Neuronal stem cell (in vitro differentiated cells): ENCODE measurements at regions not wholly inside any gene's neighbourhood (a gene's known extent, or its start where the extent isn't known, plus 50 kb on each side); places are given as distances from the start of the nearest gene placed in this dataset.

Experiments
- DNase-seq: peaks from one replicate; pipeline ENCODE4 v3.0.0-alpha.2; 2013; ENCODE audit warnings: low spot score
- H2AFZ ChIP-seq: one replicate; pipeline ENCODE4 v1.6.1; 2013; ENCODE audit warnings: mild to moderate bottlenecking, low read length, inconsistent platforms
- H2AK5ac ChIP-seq: 2 replicates; pipeline ENCODE4 v1.6.1; 2013; ENCODE audit warnings: low read depth, mild to moderate bottlenecking, inconsistent platforms, low read length, moderate library complexity, mixed read lengths
- H2BK120ac ChIP-seq: 2 replicates; pipeline ENCODE4 v1.6.1; 2013; ENCODE audit warnings: low read depth, mild to moderate bottlenecking, inconsistent platforms, low read length, moderate library complexity, mixed read lengths
- H2BK12ac ChIP-seq: one replicate; pipeline ENCODE4 v1.6.1; 2013; ENCODE audit warnings: low read length, inconsistent platforms
- H2BK15ac ChIP-seq: 2 replicates; pipeline ENCODE4 v1.6.1; 2013; ENCODE audit warnings: mild to moderate bottlenecking, low read length, inconsistent platforms, mixed read lengths
- H2BK5ac ChIP-seq: one replicate; pipeline ENCODE4 v1.6.1; 2013; ENCODE audit warnings: inconsistent platforms, mild to moderate bottlenecking, low read length, moderate library complexity
- H3K14ac ChIP-seq: one replicate; pipeline ENCODE4 v1.6.1; 2013; ENCODE audit warnings: low read length, inconsistent platforms
- H3K18ac ChIP-seq: 2 replicates; pipeline ENCODE4 v1.6.1; 2013; ENCODE audit warnings: low read length, inconsistent platforms
- H3K23ac ChIP-seq: 2 replicates; pipeline ENCODE4 v1.6.1; 2013; ENCODE audit warnings: low read depth, mild to moderate bottlenecking, mixed read lengths, low read length, inconsistent platforms; ENCODE audit not compliant: poor library complexity
- H3K27ac ChIP-seq: replicated peaks from 3 replicates; pipeline ENCODE4 v1.5.1; 2013; ENCODE audit warnings: low read length, inconsistent platforms
- H3K27me3 ChIP-seq, 3 experiments: 2 replicates each; pipeline ENCODE4 v1.6.1; 2013; ENCODE audit warnings: low read length in 3 of 3, mild to moderate bottlenecking in 2 of 3, inconsistent platforms in 1 of 3, low read depth in 1 of 3, mixed read lengths in 1 of 3, moderate library complexity in 1 of 3; ENCODE audit not compliant: control insufficient read depth in 3 of 3, insufficient read depth in 3 of 3
- H3K36me3 ChIP-seq, 2 donors: replicated peaks in 1 of 2; 2 replicates each; pipeline ENCODE4 v1.6.1; 2013; ENCODE audit warnings: low read length in 2 of 2; ENCODE audit not compliant: control insufficient read depth in 2 of 2, insufficient read depth in 2 of 2
- H3K4ac ChIP-seq: 2 replicates; pipeline ENCODE4 v1.6.1; 2013; ENCODE audit warnings: inconsistent platforms, mild to moderate bottlenecking, low read length, moderate library complexity
- H3K4me1 ChIP-seq, 2 donors: 1 replicate in 1 of 2; 2 replicates in 1 of 2; pipeline ENCODE4 v1.6.1; 2013; ENCODE audit warnings: low read length in 2 of 2, low read depth in 1 of 2; ENCODE audit not compliant: control insufficient read depth in 2 of 2, insufficient read depth in 1 of 2
- H3K4me2 ChIP-seq: one replicate; pipeline ENCODE4 v1.6.1; 2013; ENCODE audit warnings: mild to moderate bottlenecking, low read length, inconsistent platforms; ENCODE audit not compliant: insufficient read depth, poor library complexity, severe bottlenecking
- H3K4me3 ChIP-seq, 2 donors: 2 replicates each; pipeline ENCODE4 v1.5.1; 2013; ENCODE audit warnings: low read length in 2 of 2, mild to moderate bottlenecking in 2 of 2, inconsistent platforms in 1 of 2, moderate library complexity in 1 of 2
- H3K79me1 ChIP-seq: one replicate; pipeline ENCODE4 v1.6.1; 2013; ENCODE audit warnings: low read depth, mild to moderate bottlenecking, inconsistent platforms, low read length, moderate library complexity
- H3K9ac ChIP-seq: one replicate; pipeline ENCODE4 v1.6.1; 2013; ENCODE audit warnings: mild to moderate bottlenecking, low read depth, low read length, inconsistent platforms; ENCODE audit not compliant: poor library complexity
- H3K9me3 ChIP-seq, 2 donors: replicated peaks in 1 of 2; 2 replicates each; pipeline versions ENCODE3 to v1.6.1; 2013; ENCODE audit warnings: low read length in 2 of 2, mild to moderate bottlenecking in 2 of 2, inconsistent platforms in 1 of 2, low read depth in 1 of 2, mixed read lengths in 1 of 2, moderate library complexity in 1 of 2; ENCODE audit not compliant: control insufficient read depth in 2 of 2, insufficient read depth in 1 of 2
- H4K8ac ChIP-seq: one replicate; pipeline ENCODE4 v1.6.1; 2013; ENCODE audit warnings: low read depth, mild to moderate bottlenecking, inconsistent platforms, low read length, moderate library complexity
- H4K91ac ChIP-seq: one replicate; pipeline ENCODE4 v1.6.1; 2013; ENCODE audit warnings: low read length, low read depth, mild to moderate bottlenecking, inconsistent platforms; ENCODE audit not compliant: poor library complexity
- WGBS, 2 donors: extraction: QIAGEN DNeasy Blood & Tissue Kit; methylation state at CpG; one replicate each; pipeline ENCODE4 v1.1.7; 2013; ENCODE audit warnings: missing lambda C conversion rate in 2 of 2, mixed read lengths in 1 of 2; ENCODE audit not compliant: insufficient read length in 2 of 2, insufficient replicate concordance in 1 of 2; ENCODE audit errors: extremely low coverage in 2 of 2; 5-methylcytosine and 5-hydroxymethylcytosine counted together

GRCh38 chr16:73210686-73211085 lies 162.8 kb upstream of the ZFHX3 start:
- Histone ChIP-seq H4K91ac (no peak overlapping the region), H4K8ac (no peak overlapping the region), H2BK120ac (no peak overlapping the region), H2BK15ac (no peak overlapping the region), H2BK12ac (no peak overlapping the region), H3K14ac (no peak overlapping the region), H2BK5ac (no peak overlapping the region), H3K18ac (no peak overlapping the region), H3K79me1 (no peaks in the 10 kb centered on the region), H3K23ac (no peak overlapping the region), H2AK5ac (no peak overlapping the region), H3K36me3 (no peaks in the 10 kb centered on the region), H3K4me3 (no peak overlapping the region), H3K4me1 (peaks cover 0 to 1% of the 10 kb centered on the region in 2 donors), H2AFZ (no peak overlapping the region), H3K4me2 (no peak overlapping the region), H3K9me3 (peaks cover 0 to under 1% of the 10 kb centered on the region in 2 donors), H3K27ac (no peak overlapping the region), H3K27me3 (no peaks in the 10 kb centered on the region), H3K4ac (no peak overlapping the region), H3K9ac (no peak overlapping the region)
- DNase-seq, result no peak
- WGBS, 2 donors, result no CpG with 5 or more reads among the region's 1 CpG

- Histone ChIP-seq H4K8ac (no peak overlapping the region), H2BK120ac (no peak overlapping the region), H2BK5ac (no peak overlapping the region), H3K18ac (no peak overlapping the region), H2BK12ac (no peak overlapping the region), H4K91ac (no peak overlapping the region), H3K4me1 (peaks cover 0 to 1% of the 10 kb centered on the region in 2 donors), H2BK15ac (no peak overlapping the region), H3K4me3 (no peak overlapping the region), H3K9me3 (no peaks in the 10 kb centered on the region), H3K79me1 (no peaks in the 10 kb centered on the region), H3K23ac (no peak overlapping the region), H3K27ac (no peak overlapping the region), H3K4me2 (no peak overlapping the region), H3K14ac (no peak overlapping the region), H3K27me3 (no peaks in the 10 kb centered on the region), H3K9ac (no peak overlapping the region), H3K4ac (no peak overlapping the region), H3K36me3 (no peaks in the 10 kb centered on the region), H2AFZ (no peak overlapping the region), H2AK5ac (no peak overlapping the region)
- no peak for DNase-seq
- WGBS, 2 donors, result no CpG with 5 or more reads among the region's 4 CpGs
These were observed 162.2 kb upstream of the ZFHX3 start for GRCh38 chr16:73210084-73210483.

- H3K14ac ChIP-seq, result no peak overlapping the region
- no peak overlapping the region for H2BK120ac ChIP-seq
- no peaks in the 10 kb centered on the region for H3K27me3 ChIP-seq
- no peak overlapping the region for H2BK15ac ChIP-seq
- no peak overlapping the region for H3K9ac ChIP-seq
- no peak overlapping the region for H3K4me2 ChIP-seq
- H2AK5ac ChIP-seq, result no peak overlapping the region
- H4K91ac ChIP-seq, result no peak overlapping the region
- DNase-seq, result no peak
- peaks cover 0 to 7% of the 10 kb centered on the region in 2 donors for H3K9me3 ChIP-seq
- no peak overlapping the region for H4K8ac ChIP-seq
- WGBS, 2 donors, result no CpG with 5 or more reads among the region's 2 CpGs
- H3K23ac ChIP-seq, result no peak overlapping the region
- no peak overlapping the region for H3K4ac ChIP-seq
- H3K79me1 ChIP-seq, result no peaks in the 10 kb centered on the region
- no peak overlapping the region for H2BK12ac ChIP-seq
- no peak overlapping the region for H2AFZ ChIP-seq
- H3K4me3 ChIP-seq, result no peak overlapping the region
- no peak overlapping the region for H3K27ac ChIP-seq
- no peaks in the 10 kb centered on the region for H3K36me3 ChIP-seq
- peaks cover 0 to 1% of the 10 kb centered on the region in 2 donors for H3K4me1 ChIP-seq
- no peak overlapping the region for H3K18ac ChIP-seq
- H2BK5ac ChIP-seq, result no peak overlapping the region
These were observed 161.3 kb upstream of the ZFHX3 start for GRCh38 chr16:73209190-73209589.

GRCh38 chr16:73206151-73206707 lies 158.3 kb upstream of the ZFHX3 start:
- Histone ChIP-seq H3K79me1 (no peaks in the 10 kb centered on the region), H3K23ac (no peak overlapping the region), H2AFZ (no peak overlapping the region), H4K91ac (no peak overlapping the region), H2BK15ac (no peak overlapping the region), H3K18ac (no peak overlapping the region), H2BK120ac (no peak overlapping the region), H2BK5ac (no peak overlapping the region), H2AK5ac (no peak overlapping the region), H3K4me2 (no peak overlapping the region), H3K27me3 (no peaks in the 10 kb centered on the region), H3K36me3 (no peaks in the 10 kb centered on the region), H3K27ac (no peak overlapping the region), H3K4me3 (no peak overlapping the region), H3K4ac (no peak overlapping the region), H3K9me3 (peaks cover 0 to 11% of the 10 kb centered on the region in 2 donors), H3K9ac (no peak overlapping the region), H3K14ac (no peak overlapping the region), H3K4me1 (no peaks in the 10 kb centered on the region), H4K8ac (no peak overlapping the region), H2BK12ac (no peak overlapping the region)
- 100% methylated on average over 1 of the region's 2 CpGs; no CpG with 5 or more reads in 1 of the 2 donors for WGBS, 2 donors
- no peak for DNase-seq
